H1 (cell line): ENCODE measurements at regions not wholly inside any gene's neighbourhood (a gene's known extent, or its start where the extent isn't known, plus 50 kb on each side); places are given as distances from the start of the nearest gene placed in this dataset.

Experiments used
- BACH1 ChIP-seq: IDR thresholded peaks from 2 replicates; pipeline ENCODE4 v1.6.1; 2012; ENCODE audit warnings: low read length, improper control_type of control experiment

- no peak for TF ChIP-seq BACH1
Observed at GRCh38 chr4:156388826-156389225, 435.2 kb upstream of the CTSO start (continued).
